ENCODE measurements at regions not wholly inside any gene's neighbourhood (a gene's known extent, or its start where the extent isn't known, plus 50 kb on each side); places are given as distances from the start of the nearest gene placed in this dataset.

DNA sequence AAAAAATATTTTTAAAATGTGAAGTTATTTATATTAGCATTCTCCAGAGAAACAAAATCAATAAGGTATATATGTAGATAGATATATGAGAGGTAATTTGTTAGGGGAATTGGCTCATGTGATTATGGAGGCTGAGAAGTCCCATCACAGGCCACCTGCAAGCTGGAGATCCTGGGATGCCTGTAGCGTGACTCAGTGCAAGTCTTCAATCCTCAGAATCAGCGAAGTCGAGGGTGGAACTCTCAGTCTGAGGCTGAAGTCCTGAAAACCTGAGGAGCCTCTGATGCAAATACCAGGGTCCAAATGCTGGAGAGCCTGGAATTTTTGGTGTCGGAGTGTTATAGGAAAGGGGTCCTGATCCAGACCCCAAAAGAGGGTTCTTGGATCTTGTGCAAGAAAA, 658.5 kb downstream of the USP25 start:
- no peaks in the 10 kb centered on the region for H4K20me1 ChIP-seq (replicated peaks; ENCODE audit: insufficient read depth)
- H3K79me2 ChIP-seq (replicated peaks; ENCODE audit: insufficient read depth) = no peaks in the 10 kb centered on the region
- peaks cover 4% of the 10 kb centered on the region; the same call in 2 of the 3 replicates for H3K4me1 Mint-ChIP-seq
- H3K36me3 Mint-ChIP-seq (ENCODE audit: low read depth) = no peaks in the 10 kb centered on the region
- no peak overlapping the region for H3K4me3 ChIP-seq
- H2AFZ ChIP-seq = no peak overlapping the region
- H3K9me3 Mint-ChIP-seq = no peaks in the 10 kb centered on the region
- no peak overlapping the region for H3K27ac ChIP-seq (ENCODE audit: low read depth)
- peaks cover 2% of the 10 kb centered on the region for H3K27me3 Mint-ChIP-seq (ENCODE audit: insufficient read depth, low read depth, poor library complexity)
- no peaks in the 10 kb centered on the region for H3F3A ChIP-seq (replicated peaks; ENCODE audit: low read depth)
- H3K9me2 ChIP-seq (ENCODE audit: insufficient read depth) = no peaks in the 10 kb centered on the region
- ATAC-seq = no peak
- H3K27ac Mint-ChIP-seq = no peak overlapping the region
- H3K27me3 ChIP-seq (ENCODE audit: insufficient read depth) = no peaks in the 10 kb centered on the region
- H3K4me3 Mint-ChIP-seq = no peak overlapping the region
- no peaks in the 10 kb centered on the region for H3K4me1 ChIP-seq (ENCODE audit: insufficient read depth)
- TF ChIP-seq POLR2AphosphoS5 (IDR thresholded peaks at IDR 0.05; ENCODE audit: low read depth) = no peak
- TF ChIP-seq, protein P1, sequence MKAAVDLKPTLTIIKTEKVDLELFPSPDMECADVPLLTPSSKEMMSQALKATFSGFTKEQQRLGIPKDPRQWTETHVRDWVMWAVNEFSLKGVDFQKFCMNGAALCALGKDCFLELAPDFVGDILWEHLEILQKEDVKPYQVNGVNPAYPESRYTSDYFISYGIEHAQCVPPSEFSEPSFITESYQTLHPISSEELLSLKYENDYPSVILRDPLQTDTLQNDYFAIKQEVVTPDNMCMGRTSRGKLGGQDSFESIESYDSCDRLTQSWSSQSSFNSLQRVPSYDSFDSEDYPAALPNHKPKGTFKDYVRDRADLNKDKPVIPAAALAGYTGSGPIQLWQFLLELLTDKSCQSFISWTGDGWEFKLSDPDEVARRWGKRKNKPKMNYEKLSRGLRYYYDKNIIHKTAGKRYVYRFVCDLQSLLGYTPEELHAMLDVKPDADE (IDR thresholded peaks at IDR 0.05) = no peak
- TF ChIP-seq NANOG (IDR thresholded peaks at IDR 0.05; ENCODE audit: borderline replicate concordance) = no peak
- no peak for TF ChIP-seq JUNB (IDR thresholded peaks at IDR 0.05; ENCODE audit: unreplicated experiment)
- TF ChIP-seq, protein P2, sequence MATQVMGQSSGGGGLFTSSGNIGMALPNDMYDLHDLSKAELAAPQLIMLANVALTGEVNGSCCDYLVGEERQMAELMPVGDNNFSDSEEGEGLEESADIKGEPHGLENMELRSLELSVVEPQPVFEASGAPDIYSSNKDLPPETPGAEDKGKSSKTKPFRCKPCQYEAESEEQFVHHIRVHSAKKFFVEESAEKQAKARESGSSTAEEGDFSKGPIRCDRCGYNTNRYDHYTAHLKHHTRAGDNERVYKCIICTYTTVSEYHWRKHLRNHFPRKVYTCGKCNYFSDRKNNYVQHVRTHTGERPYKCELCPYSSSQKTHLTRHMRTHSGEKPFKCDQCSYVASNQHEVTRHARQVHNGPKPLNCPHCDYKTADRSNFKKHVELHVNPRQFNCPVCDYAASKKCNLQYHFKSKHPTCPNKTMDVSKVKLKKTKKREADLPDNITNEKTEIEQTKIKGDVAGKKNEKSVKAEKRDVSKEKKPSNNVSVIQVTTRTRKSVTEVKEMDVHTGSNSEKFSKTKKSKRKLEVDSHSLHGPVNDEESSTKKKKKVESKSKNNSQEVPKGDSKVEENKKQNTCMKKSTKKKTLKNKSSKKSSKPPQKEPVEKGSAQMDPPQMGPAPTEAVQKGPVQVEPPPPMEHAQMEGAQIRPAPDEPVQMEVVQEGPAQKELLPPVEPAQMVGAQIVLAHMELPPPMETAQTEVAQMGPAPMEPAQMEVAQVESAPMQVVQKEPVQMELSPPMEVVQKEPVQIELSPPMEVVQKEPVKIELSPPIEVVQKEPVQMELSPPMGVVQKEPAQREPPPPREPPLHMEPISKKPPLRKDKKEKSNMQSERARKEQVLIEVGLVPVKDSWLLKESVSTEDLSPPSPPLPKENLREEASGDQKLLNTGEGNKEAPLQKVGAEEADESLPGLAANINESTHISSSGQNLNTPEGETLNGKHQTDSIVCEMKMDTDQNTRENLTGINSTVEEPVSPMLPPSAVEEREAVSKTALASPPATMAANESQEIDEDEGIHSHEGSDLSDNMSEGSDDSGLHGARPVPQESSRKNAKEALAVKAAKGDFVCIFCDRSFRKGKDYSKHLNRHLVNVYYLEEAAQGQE (IDR thresholded peaks at IDR 0.05; ENCODE audit: unreplicated experiment) = no peak
- TF ChIP-seq, protein P3, sequence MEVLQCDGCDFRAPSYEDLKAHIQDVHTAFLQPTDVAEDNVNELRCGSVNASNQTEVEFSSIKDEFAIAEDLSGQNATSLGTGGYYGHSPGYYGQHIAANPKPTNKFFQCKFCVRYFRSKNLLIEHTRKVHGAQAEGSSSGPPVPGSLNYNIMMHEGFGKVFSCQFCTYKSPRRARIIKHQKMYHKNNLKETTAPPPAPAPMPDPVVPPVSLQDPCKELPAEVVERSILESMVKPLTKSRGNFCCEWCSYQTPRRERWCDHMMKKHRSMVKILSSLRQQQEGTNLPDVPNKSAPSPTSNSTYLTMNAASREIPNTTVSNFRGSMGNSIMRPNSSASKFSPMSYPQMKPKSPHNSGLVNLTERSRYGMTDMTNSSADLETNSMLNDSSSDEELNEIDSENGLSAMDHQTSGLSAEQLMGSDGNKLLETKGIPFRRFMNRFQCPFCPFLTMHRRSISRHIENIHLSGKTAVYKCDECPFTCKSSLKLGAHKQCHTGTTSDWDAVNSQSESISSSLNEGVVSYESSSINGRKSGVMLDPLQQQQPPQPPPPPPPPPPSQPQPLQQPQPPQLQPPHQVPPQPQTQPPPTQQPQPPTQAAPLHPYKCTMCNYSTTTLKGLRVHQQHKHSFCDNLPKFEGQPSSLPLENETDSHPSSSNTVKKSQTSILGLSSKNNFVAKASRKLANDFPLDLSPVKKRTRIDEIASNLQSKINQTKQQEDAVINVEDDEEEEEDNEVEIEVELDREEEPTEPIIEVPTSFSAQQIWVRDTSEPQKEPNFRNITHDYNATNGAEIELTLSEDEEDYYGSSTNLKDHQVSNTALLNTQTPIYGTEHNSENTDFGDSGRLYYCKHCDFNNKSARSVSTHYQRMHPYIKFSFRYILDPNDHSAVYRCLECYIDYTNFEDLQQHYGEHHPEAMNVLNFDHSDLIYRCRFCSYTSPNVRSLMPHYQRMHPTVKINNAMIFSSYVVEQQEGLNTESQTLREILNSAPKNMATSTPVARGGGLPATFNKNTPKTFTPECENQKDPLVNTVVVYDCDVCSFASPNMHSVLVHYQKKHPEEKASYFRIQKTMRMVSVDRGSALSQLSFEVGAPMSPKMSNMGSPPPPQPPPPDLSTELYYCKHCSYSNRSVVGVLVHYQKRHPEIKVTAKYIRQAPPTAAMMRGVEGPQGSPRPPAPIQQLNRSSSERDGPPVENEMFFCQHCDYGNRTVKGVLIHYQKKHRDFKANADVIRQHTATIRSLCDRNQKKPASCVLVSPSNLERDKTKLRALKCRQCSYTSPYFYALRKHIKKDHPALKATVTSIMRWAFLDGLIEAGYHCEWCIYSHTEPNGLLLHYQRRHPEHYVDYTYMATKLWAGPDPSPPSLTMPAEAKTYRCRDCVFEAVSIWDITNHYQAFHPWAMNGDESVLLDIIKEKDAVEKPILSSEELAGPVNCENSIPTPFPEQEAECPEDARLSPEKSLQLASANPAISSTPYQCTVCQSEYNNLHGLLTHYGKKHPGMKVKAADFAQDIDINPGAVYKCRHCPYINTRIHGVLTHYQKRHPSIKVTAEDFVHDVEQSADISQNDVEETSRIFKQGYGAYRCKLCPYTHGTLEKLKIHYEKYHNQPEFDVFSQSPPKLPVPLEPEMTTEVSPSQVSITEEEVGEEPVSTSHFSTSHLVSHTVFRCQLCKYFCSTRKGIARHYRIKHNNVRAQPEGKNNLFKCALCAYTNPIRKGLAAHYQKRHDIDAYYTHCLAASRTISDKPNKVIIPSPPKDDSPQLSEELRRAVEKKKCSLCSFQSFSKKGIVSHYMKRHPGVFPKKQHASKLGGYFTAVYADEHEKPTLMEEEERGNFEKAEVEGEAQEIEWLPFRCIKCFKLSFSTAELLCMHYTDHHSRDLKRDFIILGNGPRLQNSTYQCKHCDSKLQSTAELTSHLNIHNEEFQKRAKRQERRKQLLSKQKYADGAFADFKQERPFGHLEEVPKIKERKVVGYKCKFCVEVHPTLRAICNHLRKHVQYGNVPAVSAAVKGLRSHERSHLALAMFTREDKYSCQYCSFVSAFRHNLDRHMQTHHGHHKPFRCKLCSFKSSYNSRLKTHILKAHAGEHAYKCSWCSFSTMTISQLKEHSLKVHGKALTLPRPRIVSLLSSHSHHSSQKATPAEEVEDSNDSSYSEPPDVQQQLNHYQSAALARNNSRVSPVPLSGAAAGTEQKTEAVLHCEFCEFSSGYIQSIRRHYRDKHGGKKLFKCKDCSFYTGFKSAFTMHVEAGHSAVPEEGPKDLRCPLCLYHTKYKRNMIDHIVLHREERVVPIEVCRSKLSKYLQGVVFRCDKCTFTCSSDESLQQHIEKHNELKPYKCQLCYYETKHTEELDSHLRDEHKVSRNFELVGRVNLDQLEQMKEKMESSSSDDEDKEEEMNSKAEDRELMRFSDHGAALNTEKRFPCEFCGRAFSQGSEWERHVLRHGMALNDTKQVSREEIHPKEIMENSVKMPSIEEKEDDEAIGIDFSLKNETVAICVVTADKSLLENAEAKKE (CRISPR knock-in tag; IDR thresholded peaks at IDR 0.05) = no peak
- TF ChIP-seq, protein P4, sequence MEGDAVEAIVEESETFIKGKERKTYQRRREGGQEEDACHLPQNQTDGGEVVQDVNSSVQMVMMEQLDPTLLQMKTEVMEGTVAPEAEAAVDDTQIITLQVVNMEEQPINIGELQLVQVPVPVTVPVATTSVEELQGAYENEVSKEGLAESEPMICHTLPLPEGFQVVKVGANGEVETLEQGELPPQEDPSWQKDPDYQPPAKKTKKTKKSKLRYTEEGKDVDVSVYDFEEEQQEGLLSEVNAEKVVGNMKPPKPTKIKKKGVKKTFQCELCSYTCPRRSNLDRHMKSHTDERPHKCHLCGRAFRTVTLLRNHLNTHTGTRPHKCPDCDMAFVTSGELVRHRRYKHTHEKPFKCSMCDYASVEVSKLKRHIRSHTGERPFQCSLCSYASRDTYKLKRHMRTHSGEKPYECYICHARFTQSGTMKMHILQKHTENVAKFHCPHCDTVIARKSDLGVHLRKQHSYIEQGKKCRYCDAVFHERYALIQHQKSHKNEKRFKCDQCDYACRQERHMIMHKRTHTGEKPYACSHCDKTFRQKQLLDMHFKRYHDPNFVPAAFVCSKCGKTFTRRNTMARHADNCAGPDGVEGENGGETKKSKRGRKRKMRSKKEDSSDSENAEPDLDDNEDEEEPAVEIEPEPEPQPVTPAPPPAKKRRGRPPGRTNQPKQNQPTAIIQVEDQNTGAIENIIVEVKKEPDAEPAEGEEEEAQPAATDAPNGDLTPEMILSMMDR (conservative IDR thresholded peaks at IDR 0.05; ENCODE audit: low read depth in 2 of 2) = no peak
- TF ChIP-seq CREB1 (CRISPR knock-in tag; IDR thresholded peaks at IDR 0.05; ENCODE audit: low read depth) = no peak
- TF ChIP-seq EZH2 (IDR thresholded peaks at IDR 0.05; ENCODE audit: low read depth, unreplicated experiment) = no peak
- TF ChIP-seq EZH2phosphoT487 (IDR thresholded peaks at IDR 0.05; ENCODE audit: unreplicated experiment) = no peak
- TF ChIP-seq ZNF331 (CRISPR knock-in tag; IDR thresholded peaks at IDR 0.05; ENCODE audit: low read depth) = no peak
- TF ChIP-seq STAT1 (IDR thresholded peaks at IDR 0.05; ENCODE audit: unreplicated experiment) = no peak
- no peak for TF ChIP-seq ZNF114 (CRISPR knock-in tag; IDR thresholded peaks at IDR 0.05)
- no peak overlapping the region for H3K4me2 ChIP-seq
- no peak for DNase-seq (ENCODE audit: low spot score)
- no peaks in the 10 kb centered on the region for H3K36me3 ChIP-seq (ENCODE audit: insufficient read depth)

Measured in GM23338 (cell line).